SK-N-SH (cell line): ENCODE measurements at regions not wholly inside any gene's neighbourhood (a gene's known extent, or its start where the extent isn't known, plus 50 kb on each side); places are given as distances from the start of the nearest gene placed in this dataset.
A peak's percentile ranks its signal among the peaks of the same experiment; 100 is the strongest.

Source experiments
- CTCF ChIA-PET: fragments of 300-600, 350-600 bp; formaldehyde crosslinking; extraction: SDS; loops from one replicate; lab custom pipeline; 2021; lab: Yijun Ruan, JAX
- POLR2A ChIA-PET: fragments of 350-600 bp; sonication (Branson Sonifier 250); formaldehyde crosslinking; extraction: SDS; loops from one replicate; lab custom pipeline; 2020; ENCODE audit warnings: antibody characterized with exemption, inconsistent platforms; lab: Yijun Ruan, JAX
- DNase-seq: peaks from one replicate; pipeline ENCODE4 v3.0.0; 2012
- H2AFZ ChIP-seq: fragments of 200-600 bp; sonication (generic); 2 replicates; pipeline ENCODE4 v1.8.1; 2016; ENCODE audit warnings: antibody characterized with exemption, mild to moderate bottlenecking, low read depth
- H3F3A ChIP-seq: fragments of 200-600 bp; sonication (generic); replicated peaks from 2 replicates; pipeline ENCODE3; 2016; ENCODE audit warnings: antibody characterized with exemption, mild to moderate bottlenecking; ENCODE audit not compliant: insufficient read depth
- H3K27ac ChIP-seq, 2 experiments: fragments of 200-500 bp in 1 of 2; fragments of 200-600 bp in 1 of 2; sonication (Bioruptor generic) in 1 of 2; sonication (generic), shearing (Covaris generic) in 1 of 2; 2 replicates each; pipeline versions ENCODE4 v1.5.1 to v1.6.1; 2014 to 2016; ENCODE audit warnings: low read depth in 2 of 2, inconsistent platforms in 1 of 2, low read length in 1 of 2, mild to moderate bottlenecking in 1 of 2, mixed read lengths in 1 of 2
- H3K27me3 ChIP-seq: fragments of 200-600 bp; sonication (generic), shearing (Covaris generic); 2 replicates; pipeline ENCODE4 v1.6.1; 2016; ENCODE audit warnings: mixed run types; ENCODE audit not compliant: insufficient read depth
- H3K36me3 ChIP-seq, 2 experiments: fragments of 200-500 bp in 1 of 2; fragments of 200-600 bp in 1 of 2; sonication (Bioruptor generic) in 1 of 2; sonication (generic) in 1 of 2; replicated peaks in 1 of 2; 2 replicates each; pipeline versions ENCODE3 to v1.5.1; 2014 to 2016; ENCODE audit warnings: low read length in 1 of 2, mild to moderate bottlenecking in 1 of 2; ENCODE audit not compliant: insufficient read depth in 2 of 2, control insufficient read depth in 1 of 2
- H3K4me1 ChIP-seq, 2 experiments: fragments of 200-500 bp in 1 of 2; fragments of 200-600 bp in 1 of 2; sonication (Bioruptor generic) in 1 of 2; sonication (generic), shearing (Covaris generic) in 1 of 2; 2 replicates each; pipeline versions ENCODE4 v1.5.1 to v1.6.1; 2014 to 2016; ENCODE audit warnings: low read depth in 1 of 2, low read length in 1 of 2, mixed run types in 1 of 2; ENCODE audit not compliant: insufficient read depth in 2 of 2, control insufficient read depth in 1 of 2
- H3K4me2 ChIP-seq: fragments of 200-600 bp; sonication (generic), shearing (Covaris generic); 2 replicates; pipeline ENCODE4 v1.6.1; 2017; ENCODE audit warnings: mixed run types
- H3K4me3 ChIP-seq, 2 experiments: fragments of 200-500 bp in 1 of 2; fragments of 200-600 bp in 1 of 2; sonication (Bioruptor generic) in 1 of 2; sonication (generic), shearing (Covaris generic) in 1 of 2; 2 replicates each; pipeline versions ENCODE4 v1.5.1 to v1.8.1; 2014 to 2016; ENCODE audit warnings: low read depth in 2 of 2, inconsistent platforms in 1 of 2, low read length in 1 of 2, mild to moderate bottlenecking in 1 of 2, mixed read lengths in 1 of 2, moderate library complexity in 1 of 2
- H3K79me2 ChIP-seq: fragments of 200-600 bp; sonication (generic); 2 replicates; pipeline ENCODE4 v1.8.1; 2017; ENCODE audit warnings: mild to moderate bottlenecking; ENCODE audit not compliant: insufficient read depth
- H3K9ac ChIP-seq: fragments of 200-600 bp; sonication (generic); 2 replicates; pipeline ENCODE4 v1.6.1; 2017; ENCODE audit warnings: mixed run types
- H3K9me2 ChIP-seq: fragments of 200-600 bp; sonication (generic); 2 replicates; pipeline ENCODE4 v1.6.1; 2017; ENCODE audit warnings: mixed run types
- H3K9me3 ChIP-seq: fragments of 200-600 bp; sonication (generic); 2 replicates; pipeline ENCODE4 v1.6.1; 2017; ENCODE audit warnings: mixed run types, mild to moderate bottlenecking, moderate library complexity
- H4K20me1 ChIP-seq: fragments of 200-600 bp; sonication (generic); 2 replicates; pipeline ENCODE4 v1.6.1; 2017; ENCODE audit warnings: mild to moderate bottlenecking, mixed run types; ENCODE audit not compliant: insufficient read depth
- ELF1 ChIP-seq: IDR thresholded peaks from 2 replicates; pipeline ENCODE4 v1.4.0; 2012
- EP300 ChIP-seq, 2 experiments: IDR thresholded peaks; 2 replicates each; pipeline versions ENCODE4 v1.4.0 to v1.6.1; 2012; ENCODE audit warnings: borderline replicate concordance in 1 of 2, low read depth in 1 of 2, low read length in 1 of 2
- FOSL2 ChIP-seq: IDR thresholded peaks from 2 replicates; pipeline ENCODE4 v1.4.0; 2012; ENCODE audit warnings: low read depth, mild to moderate bottlenecking, moderate library complexity, borderline replicate concordance
- MXI1 ChIP-seq: IDR thresholded peaks from 2 replicates; pipeline ENCODE4 v1.6.1; 2012; ENCODE audit warnings: mild to moderate bottlenecking, low read depth, low read length, improper control_type of control experiment
- RCOR1 ChIP-seq: fragments of 150-350 bp; IDR thresholded peaks from 2 replicates; pipeline ENCODE4 v1.6.1; 2017; ENCODE audit warnings: antibody characterized with exemption, low read length
- RFX5 ChIP-seq: IDR thresholded peaks from 2 replicates; pipeline ENCODE4 v1.6.1; 2012; ENCODE audit warnings: mild to moderate bottlenecking, improper control_type of control experiment, low read length
- SIN3A ChIP-seq: IDR thresholded peaks from 2 replicates; pipeline ENCODE4 v1.6.1; 2012; ENCODE audit warnings: low read depth, mild to moderate bottlenecking, low read length, moderate library complexity, borderline replicate concordance
- SMC3 ChIP-seq: IDR thresholded peaks from 2 replicates; pipeline ENCODE4 v1.6.1; 2012; ENCODE audit warnings: low read depth, low read length, improper control_type of control experiment
- TEAD4 ChIP-seq: IDR thresholded peaks from 2 replicates; pipeline ENCODE4 v1.4.0; 2012; ENCODE audit warnings: mild to moderate bottlenecking, borderline replicate concordance; ENCODE audit not compliant: insufficient read depth
- WGBS: methylation state at CpG from one replicate; pipeline ENCODE4 v1.1.6; 2017; ENCODE audit warnings: low lambda C conversion rate; 5-methylcytosine and 5-hydroxymethylcytosine counted together
- TF ChIP-seq, protein P1 (sequence below): IDR thresholded peaks from 2 replicates; pipeline ENCODE4 v1.6.1; 2012; ENCODE audit warnings: mild to moderate bottlenecking, low read depth, low read length, moderate library complexity
- TF ChIP-seq, protein P2 (sequence below): IDR thresholded peaks from 2 replicates; pipeline ENCODE4 v1.4.0; 2012; ENCODE audit warnings: low read depth, borderline replicate concordance
- TF ChIP-seq, protein P3 (sequence below): IDR thresholded peaks from 2 replicates; pipeline ENCODE4; 2012
- TF ChIP-seq, protein P4 (sequence below): IDR thresholded peaks from 2 replicates; pipeline ENCODE4 v1.4.0; 2012; ENCODE audit warnings: low read depth
- TF ChIP-seq, protein P5 (sequence below): fragments of 150-350 bp; IDR thresholded peaks from 2 replicates; pipeline ENCODE4 v1.6.1; 2016; ENCODE audit warnings: mild to moderate bottlenecking, low read depth, low read length

DNA sequence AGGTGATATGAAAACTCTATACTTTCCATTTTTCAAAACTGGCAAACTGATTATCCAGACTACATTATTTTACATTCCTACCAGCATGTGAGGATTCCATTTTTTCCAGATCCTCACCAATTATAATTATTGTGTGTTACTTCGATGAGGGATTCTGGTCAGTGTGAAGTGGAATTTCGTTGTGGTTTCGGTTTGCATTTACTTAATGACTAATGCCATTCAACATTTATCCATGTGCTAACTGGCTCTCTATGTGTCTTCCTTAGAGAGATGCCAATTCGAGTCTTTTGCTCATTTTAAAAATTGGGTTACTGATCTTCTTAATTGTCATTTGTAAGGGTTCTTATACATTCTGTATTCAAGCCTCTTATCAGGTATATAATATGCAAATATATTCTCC is 1551.3 kb upstream of the MIR17HG start:
- Histone ChIP-seq H4K20me1 (no peaks in the 10 kb centered on the region), H3K9me3 (no peaks in the 10 kb centered on the region; the same call in 1 of the 2 replicates), H2AFZ (no peak overlapping the region), H3K9ac (no peak overlapping the region), H3F3A (no peaks in the 10 kb centered on the region), H3K79me2 (no peaks in the 10 kb centered on the region), H3K9me2 (no peaks in the 10 kb centered on the region), H3K4me2 (no peak overlapping the region), H3K36me3 (no peaks in the 10 kb centered on the region), H3K27ac (no peak overlapping the region), H3K4me1 (no peaks in the 10 kb centered on the region), H3K27me3 (no peaks in the 10 kb centered on the region), H3K4me3 (no peak overlapping the region)
- no peak for DNase-seq
- WGBS = 51% methylated on average over 4 of the region's 4 CpGs
- POLR2A ChIA-PET = no interaction called here
- CTCF ChIA-PET = interaction anchor here (0.6 kb wide), 1 partner anchor 937 kb away, joined by 3 read pairs; no protein-coding TSS in a partner anchor
- TF ChIP-seq ELF1 = no peak

DNA sequence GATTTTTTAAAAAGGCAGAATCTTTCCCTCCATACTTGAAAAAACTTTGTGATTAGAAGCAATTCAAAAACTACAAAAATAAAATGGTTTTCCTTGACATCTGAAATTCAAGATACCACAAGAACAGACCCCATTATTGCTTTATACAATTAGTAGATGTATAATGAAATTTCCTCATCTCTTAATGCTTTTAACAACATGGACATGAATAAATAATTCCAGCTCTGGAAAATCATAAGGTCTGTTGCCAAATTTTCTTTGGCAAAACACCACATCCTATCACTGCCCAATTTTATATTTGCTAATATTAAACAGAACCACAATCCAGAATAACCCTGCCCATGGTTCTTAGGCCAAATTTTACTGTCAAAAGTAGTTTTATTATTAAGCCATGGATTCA is 1543.6 kb upstream of the MIR17HG start:
- Histone ChIP-seq H3K27me3 (no peaks in the 10 kb centered on the region), H3K36me3 (no peaks in the 10 kb centered on the region), H3K4me3 (no peak overlapping the region), H2AFZ (no peak overlapping the region), H3K9me3 (no peaks in the 10 kb centered on the region; the same call in 1 of the 2 replicates), H3K79me2 (no peaks in the 10 kb centered on the region), H3K4me1 (peaks cover 0 to 3% of the 10 kb centered on the region in 2 experiments; a peak in 2 of 4 replicates), H4K20me1 (no peaks in the 10 kb centered on the region), H3F3A (no peaks in the 10 kb centered on the region), H3K9me2 (no peaks in the 10 kb centered on the region), H3K27ac (peak overlapping the region in 1 of 2 experiments; percentile 71; a peak in 2 of 4 replicates), H3K9ac (no peak overlapping the region), H3K4me2 (no peak overlapping the region)
- ChIA-PET POLR2A (no interaction called here), CTCF (no interaction called here)
- peak; percentile 6 for DNase-seq
- TF ChIP-seq, protein P1, sequence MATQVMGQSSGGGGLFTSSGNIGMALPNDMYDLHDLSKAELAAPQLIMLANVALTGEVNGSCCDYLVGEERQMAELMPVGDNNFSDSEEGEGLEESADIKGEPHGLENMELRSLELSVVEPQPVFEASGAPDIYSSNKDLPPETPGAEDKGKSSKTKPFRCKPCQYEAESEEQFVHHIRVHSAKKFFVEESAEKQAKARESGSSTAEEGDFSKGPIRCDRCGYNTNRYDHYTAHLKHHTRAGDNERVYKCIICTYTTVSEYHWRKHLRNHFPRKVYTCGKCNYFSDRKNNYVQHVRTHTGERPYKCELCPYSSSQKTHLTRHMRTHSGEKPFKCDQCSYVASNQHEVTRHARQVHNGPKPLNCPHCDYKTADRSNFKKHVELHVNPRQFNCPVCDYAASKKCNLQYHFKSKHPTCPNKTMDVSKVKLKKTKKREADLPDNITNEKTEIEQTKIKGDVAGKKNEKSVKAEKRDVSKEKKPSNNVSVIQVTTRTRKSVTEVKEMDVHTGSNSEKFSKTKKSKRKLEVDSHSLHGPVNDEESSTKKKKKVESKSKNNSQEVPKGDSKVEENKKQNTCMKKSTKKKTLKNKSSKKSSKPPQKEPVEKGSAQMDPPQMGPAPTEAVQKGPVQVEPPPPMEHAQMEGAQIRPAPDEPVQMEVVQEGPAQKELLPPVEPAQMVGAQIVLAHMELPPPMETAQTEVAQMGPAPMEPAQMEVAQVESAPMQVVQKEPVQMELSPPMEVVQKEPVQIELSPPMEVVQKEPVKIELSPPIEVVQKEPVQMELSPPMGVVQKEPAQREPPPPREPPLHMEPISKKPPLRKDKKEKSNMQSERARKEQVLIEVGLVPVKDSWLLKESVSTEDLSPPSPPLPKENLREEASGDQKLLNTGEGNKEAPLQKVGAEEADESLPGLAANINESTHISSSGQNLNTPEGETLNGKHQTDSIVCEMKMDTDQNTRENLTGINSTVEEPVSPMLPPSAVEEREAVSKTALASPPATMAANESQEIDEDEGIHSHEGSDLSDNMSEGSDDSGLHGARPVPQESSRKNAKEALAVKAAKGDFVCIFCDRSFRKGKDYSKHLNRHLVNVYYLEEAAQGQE = no peak
- TF ChIP-seq EP300 (IDR thresholded peaks at IDR 0.05; ENCODE audit: borderline replicate concordance in 1 of 2, low read depth in 1 of 2, low read length in 1 of 2) (peak in 1 of 2 experiments; percentile 81; a peak in 2 of 4 replicates), RFX5 (no peak), TEAD4 (no peak)

DNA sequence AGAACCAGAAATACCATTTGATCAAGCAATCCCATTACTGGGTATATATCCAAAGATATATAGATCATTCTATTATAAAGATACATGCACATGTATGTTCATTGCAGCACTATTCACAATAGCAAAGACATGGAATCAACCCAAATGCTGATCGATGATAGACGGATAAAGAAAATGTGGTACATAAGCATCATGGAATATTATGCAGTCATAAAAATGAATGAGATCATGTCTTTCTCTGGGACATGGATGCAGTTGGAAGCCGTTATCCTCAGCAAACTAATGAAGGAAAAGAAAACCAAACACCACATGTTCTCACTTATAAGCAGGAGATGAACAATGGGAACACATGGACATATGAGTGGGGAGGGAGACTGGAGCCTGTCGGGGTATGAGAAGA is 1540.9 kb upstream of the MIR17HG start:
- no peaks in the 10 kb centered on the region for H3K36me3 ChIP-seq
- H3K4me2 ChIP-seq = no peak overlapping the region
- no peaks in the 10 kb centered on the region for H3K9me2 ChIP-seq
- WGBS = 71% methylated on average over 4 of the region's 4 CpGs
- H3K4me3 ChIP-seq = no peak overlapping the region
- POLR2A ChIA-PET = no interaction called here
- no peak overlapping the region for H3K9ac ChIP-seq
- no peaks in the 10 kb centered on the region for H3F3A ChIP-seq
- H3K9me3 ChIP-seq = no peaks in the 10 kb centered on the region; the same call in 1 of the 2 replicates
- no peak for DNase-seq
- peaks cover 0 to 3% of the 10 kb centered on the region in 2 experiments; a peak in 2 of 4 replicates for H3K4me1 ChIP-seq
- no peaks in the 10 kb centered on the region for H4K20me1 ChIP-seq
- no peaks in the 10 kb centered on the region for H3K79me2 ChIP-seq
- CTCF ChIA-PET = no interaction called here
- no peaks in the 10 kb centered on the region for H3K27me3 ChIP-seq
- no peak overlapping the region for H3K27ac ChIP-seq
- H2AFZ ChIP-seq = no peak overlapping the region
- TF ChIP-seq, protein P2, sequence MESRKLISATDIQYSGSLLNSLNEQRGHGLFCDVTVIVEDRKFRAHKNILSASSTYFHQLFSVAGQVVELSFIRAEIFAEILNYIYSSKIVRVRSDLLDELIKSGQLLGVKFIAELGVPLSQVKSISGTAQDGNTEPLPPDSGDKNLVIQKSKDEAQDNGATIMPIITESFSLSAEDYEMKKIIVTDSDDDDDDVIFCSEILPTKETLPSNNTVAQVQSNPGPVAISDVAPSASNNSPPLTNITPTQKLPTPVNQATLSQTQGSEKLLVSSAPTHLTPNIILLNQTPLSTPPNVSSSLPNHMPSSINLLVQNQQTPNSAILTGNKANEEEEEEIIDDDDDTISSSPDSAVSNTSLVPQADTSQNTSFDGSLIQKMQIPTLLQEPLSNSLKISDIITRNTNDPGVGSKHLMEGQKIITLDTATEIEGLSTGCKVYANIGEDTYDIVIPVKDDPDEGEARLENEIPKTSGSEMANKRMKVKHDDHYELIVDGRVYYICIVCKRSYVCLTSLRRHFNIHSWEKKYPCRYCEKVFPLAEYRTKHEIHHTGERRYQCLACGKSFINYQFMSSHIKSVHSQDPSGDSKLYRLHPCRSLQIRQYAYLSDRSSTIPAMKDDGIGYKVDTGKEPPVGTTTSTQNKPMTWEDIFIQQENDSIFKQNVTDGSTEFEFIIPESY = no peak
- TF ChIP-seq FOSL2 = no peak
- TF ChIP-seq TEAD4 = no peak
- no peak for TF ChIP-seq SIN3A
- TF ChIP-seq MXI1 = no peak
- TF ChIP-seq, protein P3, sequence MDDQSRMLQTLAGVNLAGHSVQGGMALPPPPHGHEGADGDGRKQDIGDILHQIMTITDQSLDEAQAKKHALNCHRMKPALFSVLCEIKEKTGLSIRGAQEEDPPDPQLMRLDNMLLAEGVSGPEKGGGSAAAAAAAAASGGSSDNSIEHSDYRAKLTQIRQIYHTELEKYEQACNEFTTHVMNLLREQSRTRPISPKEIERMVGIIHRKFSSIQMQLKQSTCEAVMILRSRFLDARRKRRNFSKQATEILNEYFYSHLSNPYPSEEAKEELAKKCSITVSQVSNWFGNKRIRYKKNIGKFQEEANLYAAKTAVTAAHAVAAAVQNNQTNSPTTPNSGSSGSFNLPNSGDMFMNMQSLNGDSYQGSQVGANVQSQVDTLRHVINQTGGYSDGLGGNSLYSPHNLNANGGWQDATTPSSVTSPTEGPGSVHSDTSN = no peak
- TF ChIP-seq RCOR1 = no peak
- TF ChIP-seq, protein P4, sequence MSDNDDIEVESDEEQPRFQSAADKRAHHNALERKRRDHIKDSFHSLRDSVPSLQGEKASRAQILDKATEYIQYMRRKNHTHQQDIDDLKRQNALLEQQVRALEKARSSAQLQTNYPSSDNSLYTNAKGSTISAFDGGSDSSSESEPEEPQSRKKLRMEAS = no peak
- TF ChIP-seq, protein P5, sequence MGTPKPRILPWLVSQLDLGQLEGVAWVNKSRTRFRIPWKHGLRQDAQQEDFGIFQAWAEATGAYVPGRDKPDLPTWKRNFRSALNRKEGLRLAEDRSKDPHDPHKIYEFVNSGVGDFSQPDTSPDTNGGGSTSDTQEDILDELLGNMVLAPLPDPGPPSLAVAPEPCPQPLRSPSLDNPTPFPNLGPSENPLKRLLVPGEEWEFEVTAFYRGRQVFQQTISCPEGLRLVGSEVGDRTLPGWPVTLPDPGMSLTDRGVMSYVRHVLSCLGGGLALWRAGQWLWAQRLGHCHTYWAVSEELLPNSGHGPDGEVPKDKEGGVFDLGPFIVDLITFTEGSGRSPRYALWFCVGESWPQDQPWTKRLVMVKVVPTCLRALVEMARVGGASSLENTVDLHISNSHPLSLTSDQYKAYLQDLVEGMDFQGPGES = no peak
- TF ChIP-seq SMC3 = no peak
